ENCODE measurements at regions not wholly inside any gene's neighbourhood (a gene's known extent, or its start where the extent isn't known, plus 50 kb on each side); places are given as distances from the start of the nearest gene placed in this dataset.

DNA sequence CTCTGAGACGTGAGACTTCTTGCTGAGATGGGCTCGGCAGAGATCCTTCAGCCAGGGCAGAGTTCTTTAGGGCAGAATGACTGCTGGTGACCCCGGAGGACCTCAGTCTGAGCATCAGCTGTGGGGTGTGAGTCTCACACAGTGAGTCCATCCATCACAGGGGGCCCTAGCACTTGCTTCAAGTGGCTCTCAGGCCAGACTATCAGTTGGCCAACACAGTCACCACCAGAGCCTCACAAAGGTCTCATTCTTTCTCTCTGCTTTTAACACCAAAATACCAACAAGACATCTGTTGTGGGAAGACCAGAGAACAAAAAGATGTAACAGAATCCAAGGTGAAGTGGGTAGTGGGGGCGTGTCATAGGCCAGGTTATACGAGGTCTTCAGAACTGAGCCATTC lies 345.6 kb upstream of the NRP1 start:
- no peaks in the 10 kb centered on the region for H3K36me3 Mint-ChIP-seq
- peaks cover 5% of the 10 kb centered on the region for H3K9me3 Mint-ChIP-seq
- ATAC-seq (ENCODE audit: low read depth) (no peak), DNase-seq (ENCODE audit: low spot score in 2 of 2) (no peak)
- no peaks in the 10 kb centered on the region for H3K4me1 Mint-ChIP-seq
- H3K27me3 Mint-ChIP-seq = no peaks in the 10 kb centered on the region
- H3K27ac Mint-ChIP-seq = no peak overlapping the region
- no peak overlapping the region for H3K4me3 Mint-ChIP-seq

DNA sequence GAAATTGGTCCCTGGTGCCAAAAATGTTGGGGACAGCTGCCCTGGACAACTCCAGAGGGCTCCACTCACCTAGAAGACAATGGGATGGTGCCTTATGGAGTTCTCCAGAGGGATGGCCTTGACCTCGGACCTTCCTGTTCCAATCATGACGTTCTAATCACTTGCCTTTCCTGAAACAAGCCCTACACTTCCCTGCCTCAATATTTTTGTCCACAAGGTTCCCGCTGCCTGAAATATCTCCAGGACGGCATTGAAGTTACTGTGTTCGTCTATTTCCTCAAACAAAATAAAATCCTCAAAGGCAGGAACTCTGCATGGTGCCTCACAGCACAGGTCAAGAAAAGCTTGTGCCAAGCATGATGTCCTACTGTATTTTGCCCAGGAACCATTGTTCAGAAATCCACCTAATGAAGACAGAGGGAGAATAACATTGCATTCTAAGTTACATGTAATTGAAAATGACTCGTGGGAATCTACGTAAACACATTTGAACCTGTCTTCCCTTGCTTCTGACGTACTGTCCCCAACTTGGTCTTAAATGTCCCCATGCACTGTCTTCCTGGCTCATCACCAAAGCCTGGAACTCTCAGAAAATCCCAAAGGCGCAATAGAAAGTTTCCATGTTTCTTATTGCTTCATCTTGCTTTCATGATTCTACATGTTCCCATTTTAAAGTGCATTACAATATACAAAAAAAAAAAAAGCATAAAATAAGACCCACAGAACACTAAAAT lies 342.3 kb upstream of the NRP1 start:
- Mint-ChIP-seq H3K27ac (no peak overlapping the region), H3K9me3 (peaks cover 5% of the 10 kb centered on the region), H3K36me3 (no peaks in the 10 kb centered on the region), H3K4me3 (no peak overlapping the region), H3K4me1 (no peaks in the 10 kb centered on the region), H3K27me3 (peaks cover 1% of the 10 kb centered on the region)
- no peak for DNase-seq (ENCODE audit: low spot score in 2 of 2)
- ATAC-seq (ENCODE audit: low read depth) = no peak

DNA sequence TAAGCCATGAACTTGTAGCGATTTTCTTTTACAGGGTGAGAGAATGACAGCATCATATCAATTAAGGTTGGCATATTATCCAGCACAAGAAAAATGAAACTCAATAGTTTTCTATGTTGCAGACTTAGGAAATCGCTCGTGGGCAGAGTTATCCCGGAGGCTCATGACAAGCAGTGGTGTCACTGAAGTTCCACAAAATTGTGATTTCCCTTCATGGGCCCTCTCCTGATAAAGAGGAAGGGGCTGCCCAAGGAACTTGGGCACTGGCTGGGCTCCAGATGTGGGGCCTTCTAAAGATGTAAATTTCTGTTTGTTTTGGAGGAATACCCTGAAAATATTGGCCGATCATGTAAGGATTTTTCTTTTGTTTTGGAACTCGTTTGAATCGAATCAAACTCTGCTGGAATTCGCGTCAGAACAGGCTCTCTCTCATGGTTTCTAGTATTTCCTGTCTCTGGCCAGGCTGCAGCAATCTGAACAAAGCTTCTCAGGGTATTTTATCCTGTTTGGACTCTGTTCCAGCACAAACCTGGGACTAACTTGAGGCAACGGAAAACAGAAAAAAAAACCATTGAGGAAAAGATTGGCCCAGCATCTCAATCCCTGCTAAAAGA lies 340.6 kb upstream of the NRP1 start:
- Mint-ChIP-seq H3K4me1 (no peaks in the 10 kb centered on the region), H3K27me3 (peaks cover 1% of the 10 kb centered on the region), H3K36me3 (no peaks in the 10 kb centered on the region), H3K4me3 (no peak overlapping the region), H3K9me3 (peaks cover 5% of the 10 kb centered on the region), H3K27ac (no peak overlapping the region)
- ATAC-seq (ENCODE audit: low read depth) (no peak), DNase-seq (ENCODE audit: low spot score in 2 of 2) (no peak)

DNA sequence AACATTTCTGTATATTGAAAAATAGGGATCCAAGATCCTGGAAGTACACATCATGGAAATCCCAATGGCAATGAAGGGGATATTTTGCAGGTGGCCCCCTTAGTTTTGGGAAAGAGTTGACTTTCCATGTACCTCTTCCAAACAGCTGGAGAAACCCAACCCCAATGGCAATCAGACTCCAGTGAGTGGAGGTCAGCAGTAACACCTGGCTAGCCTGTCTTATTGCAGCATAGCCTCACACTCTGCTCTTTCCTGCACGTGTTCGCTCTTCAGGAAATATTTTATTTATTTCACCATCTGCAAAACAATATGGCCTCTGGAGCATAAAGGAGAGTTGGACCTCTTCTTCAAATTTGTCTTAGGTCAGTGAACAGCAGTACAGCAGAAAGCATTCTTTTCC lies 340.0 kb upstream of the NRP1 start:
- Mint-ChIP-seq H3K4me1 (no peaks in the 10 kb centered on the region), H3K27me3 (peaks cover 1% of the 10 kb centered on the region), H3K4me3 (no peak overlapping the region), H3K36me3 (no peaks in the 10 kb centered on the region), H3K27ac (no peak overlapping the region), H3K9me3 (peaks cover 5% of the 10 kb centered on the region)
- no peak for ATAC-seq (ENCODE audit: low read depth)
- DNase-seq (ENCODE audit: low spot score in 2 of 2) = no peak

DNA sequence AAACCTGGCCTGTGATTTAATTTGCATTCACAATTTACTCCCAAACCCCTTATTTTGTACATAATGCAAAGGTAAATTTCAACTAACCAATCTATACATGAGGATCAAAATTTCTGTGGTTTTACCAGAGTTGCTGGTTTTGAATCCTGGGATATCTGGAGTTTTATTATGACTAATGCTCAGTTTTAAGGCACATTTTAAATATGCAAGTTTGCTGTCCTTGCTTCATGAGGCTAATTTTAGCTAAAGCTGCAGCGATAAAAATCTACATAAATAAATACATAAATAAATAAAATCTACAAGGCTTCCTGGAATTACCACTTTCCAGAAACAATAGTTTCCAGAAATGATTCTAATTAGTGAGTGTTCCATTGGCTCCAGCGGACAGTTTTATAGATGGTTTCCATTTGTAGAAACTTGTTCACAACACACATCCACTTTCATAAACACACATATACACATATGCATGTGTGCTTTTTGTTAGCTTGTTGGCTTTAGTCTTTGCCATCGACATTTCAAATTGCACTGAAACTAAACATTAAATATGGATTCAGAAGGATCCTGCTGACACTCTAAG lies 339.5 kb upstream of the NRP1 start:
- Mint-ChIP-seq H3K27ac (no peak overlapping the region), H3K27me3 (peaks cover 1% of the 10 kb centered on the region), H3K9me3 (peaks cover 5% of the 10 kb centered on the region), H3K4me1 (no peaks in the 10 kb centered on the region), H3K36me3 (no peaks in the 10 kb centered on the region), H3K4me3 (no peak overlapping the region)
- DNase-seq (ENCODE audit: low spot score in 2 of 2) (no peak), ATAC-seq (ENCODE audit: low read depth) (no peak)

DNA sequence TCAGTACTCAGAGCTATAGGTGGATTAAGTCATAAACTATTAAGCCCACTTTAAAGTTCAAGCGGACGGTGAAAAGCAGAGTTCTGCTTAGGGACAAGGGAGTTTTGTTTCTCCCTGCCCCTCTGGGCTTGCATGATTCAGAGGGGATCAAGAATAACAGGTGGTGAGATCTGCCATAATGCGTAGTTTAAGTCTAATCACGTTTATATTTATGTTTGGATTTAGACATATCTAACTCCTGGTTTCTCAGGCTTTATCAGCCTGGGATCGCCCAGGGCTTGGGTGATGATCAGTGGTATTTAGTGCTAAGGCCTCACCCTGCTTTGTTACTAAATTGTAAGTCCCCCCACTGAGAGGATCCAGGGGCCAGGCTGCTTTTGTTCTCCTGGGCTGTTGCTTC lies 335.4 kb upstream of the NRP1 start:
- ATAC-seq (ENCODE audit: low read depth) (no peak), DNase-seq (ENCODE audit: low spot score in 2 of 2) (no peak)
- Mint-ChIP-seq H3K9me3 (peaks cover 2% of the 10 kb centered on the region), H3K27ac (no peak overlapping the region), H3K27me3 (peaks cover 1% of the 10 kb centered on the region), H3K4me3 (no peak overlapping the region), H3K36me3 (no peaks in the 10 kb centered on the region), H3K4me1 (no peaks in the 10 kb centered on the region)

DNA sequence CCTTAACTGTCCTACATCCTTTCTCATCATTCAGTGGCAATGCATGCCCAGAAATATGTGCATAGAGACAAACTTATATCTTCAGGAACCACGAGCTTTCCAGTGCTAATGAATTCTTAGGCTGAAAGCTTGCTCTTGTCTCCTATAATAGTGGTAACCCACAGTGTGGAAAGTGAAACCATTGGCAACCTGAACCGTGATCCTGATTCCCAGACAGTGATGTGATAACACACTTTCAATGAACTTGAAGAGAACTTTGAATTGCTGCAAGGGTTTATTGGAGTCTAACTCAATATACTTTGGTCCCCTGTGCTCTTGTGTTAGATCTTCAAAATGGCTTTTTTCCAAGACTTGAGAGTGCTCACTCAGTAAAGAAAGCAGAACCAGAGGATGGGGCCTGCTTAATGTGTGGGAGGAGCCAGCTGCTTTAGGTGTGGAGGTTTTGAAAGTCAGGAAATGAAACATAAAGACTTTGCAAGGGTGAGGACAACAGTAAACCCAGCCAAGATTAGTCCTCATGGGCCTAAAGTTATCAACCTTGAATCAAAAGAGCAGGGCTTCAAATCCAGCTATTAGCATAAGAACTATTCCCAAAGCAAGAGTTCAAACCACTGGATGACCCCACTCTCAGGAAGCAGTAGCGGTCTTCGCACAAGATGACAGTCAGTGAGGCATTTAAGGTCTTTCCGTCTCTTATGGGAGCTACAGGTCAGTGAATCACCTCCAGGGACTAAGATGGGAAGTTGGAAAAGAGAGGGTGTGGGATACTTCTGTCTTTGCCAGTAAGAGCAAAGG lies 332.4 kb upstream of the NRP1 start:
- Mint-ChIP-seq H3K27ac (no peak overlapping the region), H3K27me3 (peaks cover 3% of the 10 kb centered on the region), H3K4me1 (peaks cover 2% of the 10 kb centered on the region), H3K36me3 (no peaks in the 10 kb centered on the region), H3K4me3 (no peak overlapping the region), H3K9me3 (peaks cover 3% of the 10 kb centered on the region)
- no peak for DNase-seq (ENCODE audit: low spot score in 2 of 2)
- no peak for ATAC-seq (ENCODE audit: low read depth)

DNA sequence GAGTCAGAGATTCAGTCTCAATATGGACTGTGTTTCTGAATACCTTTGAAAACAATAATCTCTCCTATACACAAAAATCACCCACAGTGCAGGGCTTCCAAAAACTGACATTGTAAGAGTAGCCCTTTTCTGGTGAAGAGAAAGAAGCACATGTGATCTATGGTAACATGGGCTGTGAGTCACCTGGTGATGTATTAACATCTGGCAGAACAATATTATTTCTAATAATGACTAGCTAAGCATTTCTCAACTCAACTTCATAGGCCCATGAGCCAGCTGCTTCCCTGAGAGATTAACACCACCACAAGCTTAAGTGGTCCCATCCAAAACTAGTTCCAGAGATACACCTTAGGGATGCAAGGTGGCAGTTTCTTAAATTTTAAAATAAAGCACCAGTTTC lies 331.0 kb upstream of the NRP1 start:
- no peak overlapping the region for H3K4me3 Mint-ChIP-seq
- no peak overlapping the region for H3K27ac Mint-ChIP-seq
- DNase-seq (ENCODE audit: low spot score in 2 of 2) (no peak), ATAC-seq (ENCODE audit: low read depth) (no peak)
- no peaks in the 10 kb centered on the region for H3K36me3 Mint-ChIP-seq
- H3K9me3 Mint-ChIP-seq = peaks cover 4% of the 10 kb centered on the region
- H3K4me1 Mint-ChIP-seq = peaks cover 2% of the 10 kb centered on the region
- peaks cover 4% of the 10 kb centered on the region for H3K27me3 Mint-ChIP-seq

DNA sequence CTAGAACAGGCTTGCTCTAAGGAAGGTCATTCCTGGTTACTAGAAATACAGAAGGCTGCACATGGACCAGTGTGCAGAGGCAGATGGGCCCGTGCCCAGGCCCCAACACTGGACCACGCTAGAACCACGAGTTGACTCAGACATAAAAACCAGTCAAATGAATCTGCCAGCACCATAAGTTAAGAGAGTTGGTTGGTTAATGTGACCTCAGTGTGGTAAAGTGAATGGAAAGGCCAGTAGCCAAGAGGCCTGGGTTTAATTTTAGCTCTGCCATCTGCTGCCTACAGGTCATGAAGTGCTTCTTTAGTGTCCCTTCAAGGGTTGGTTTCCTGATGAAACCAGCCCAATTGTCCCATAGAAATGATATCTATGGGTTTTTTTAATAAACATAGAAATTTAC lies 329.6 kb upstream of the NRP1 start:
- Mint-ChIP-seq H3K4me1 (peaks cover 2% of the 10 kb centered on the region), H3K27ac (no peak overlapping the region), H3K36me3 (no peaks in the 10 kb centered on the region), H3K4me3 (no peak overlapping the region), H3K27me3 (peaks cover 5% of the 10 kb centered on the region), H3K9me3 (peaks cover 5% of the 10 kb centered on the region)
- DNase-seq (ENCODE audit: low spot score in 2 of 2) = no peak
- ATAC-seq (ENCODE audit: low read depth) = no peak

DNA sequence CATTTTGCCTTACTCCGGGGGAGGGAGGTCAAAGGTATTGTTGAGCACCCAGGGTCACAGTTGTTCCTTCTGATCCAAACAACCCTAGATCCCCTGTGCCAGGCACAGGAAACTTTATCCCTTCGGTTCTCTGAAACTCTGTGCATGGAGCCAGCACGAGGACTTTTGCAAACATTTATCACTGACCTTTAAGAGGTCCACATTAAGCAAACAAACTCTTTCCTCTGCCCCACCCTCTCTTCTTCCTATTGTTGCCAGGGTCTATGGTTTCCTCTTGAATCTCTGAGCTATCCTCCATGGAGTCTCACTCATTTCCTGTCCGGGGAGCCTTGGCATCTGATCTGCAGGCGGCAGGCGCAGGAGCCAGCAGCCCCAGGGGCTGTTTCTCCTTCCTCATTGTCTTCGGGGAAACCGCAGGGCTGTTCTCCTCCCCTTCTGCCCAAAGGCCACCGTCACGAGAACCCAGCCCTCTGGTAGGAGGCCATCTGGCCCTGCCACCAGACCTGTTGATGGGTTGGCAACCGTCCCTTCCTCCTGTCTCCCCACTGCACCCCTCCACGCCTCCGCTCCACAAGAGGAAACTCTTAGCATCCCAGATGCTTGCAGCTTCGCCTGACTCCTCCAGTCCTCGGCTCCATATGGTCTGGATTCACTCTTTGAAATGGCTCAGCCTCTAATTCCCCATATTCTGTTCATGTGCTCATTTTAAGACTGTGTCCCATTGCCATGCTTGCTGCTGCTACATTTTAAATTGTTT lies 327.3 kb upstream of the NRP1 start:
- peaks cover 3% of the 10 kb centered on the region for H3K9me3 Mint-ChIP-seq
- peaks cover 5% of the 10 kb centered on the region for H3K27me3 Mint-ChIP-seq
- H3K4me3 Mint-ChIP-seq = no peak overlapping the region
- H3K4me1 Mint-ChIP-seq = peaks cover 2% of the 10 kb centered on the region
- H3K36me3 Mint-ChIP-seq = no peaks in the 10 kb centered on the region
- no peak overlapping the region for H3K27ac Mint-ChIP-seq
- DNase-seq (ENCODE audit: low spot score in 2 of 2) = no peak
- ATAC-seq (ENCODE audit: low read depth) = no peak

DNA sequence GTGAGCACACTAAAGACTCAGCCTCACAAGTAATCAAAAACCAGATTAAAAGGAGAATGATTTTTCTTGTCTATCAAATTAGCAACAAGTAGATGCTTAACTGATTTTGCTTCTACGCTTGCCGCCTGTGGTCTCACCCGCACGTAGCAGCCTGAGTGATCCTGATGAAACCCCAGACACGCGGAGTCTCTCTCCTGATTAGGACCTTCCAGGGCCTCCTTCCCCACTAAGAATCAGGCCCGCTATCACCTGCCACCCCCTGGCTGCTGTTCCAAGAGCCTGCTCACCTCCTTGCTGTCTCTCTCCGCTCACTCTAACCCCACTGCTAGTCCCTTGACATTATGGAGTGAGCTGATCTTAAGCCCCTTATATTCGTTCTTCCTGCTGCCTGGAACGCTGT lies 325.9 kb upstream of the NRP1 start:
- no peaks in the 10 kb centered on the region for H3K36me3 Mint-ChIP-seq
- no peak overlapping the region for H3K27ac Mint-ChIP-seq
- H3K4me1 Mint-ChIP-seq = peaks cover 2% of the 10 kb centered on the region
- ATAC-seq (ENCODE audit: low read depth) (no peak), DNase-seq (ENCODE audit: low spot score in 2 of 2) (no peak)
- H3K4me3 Mint-ChIP-seq = no peak overlapping the region
- peaks cover 5% of the 10 kb centered on the region for H3K27me3 Mint-ChIP-seq
- H3K9me3 Mint-ChIP-seq = peaks cover 3% of the 10 kb centered on the region

DNA sequence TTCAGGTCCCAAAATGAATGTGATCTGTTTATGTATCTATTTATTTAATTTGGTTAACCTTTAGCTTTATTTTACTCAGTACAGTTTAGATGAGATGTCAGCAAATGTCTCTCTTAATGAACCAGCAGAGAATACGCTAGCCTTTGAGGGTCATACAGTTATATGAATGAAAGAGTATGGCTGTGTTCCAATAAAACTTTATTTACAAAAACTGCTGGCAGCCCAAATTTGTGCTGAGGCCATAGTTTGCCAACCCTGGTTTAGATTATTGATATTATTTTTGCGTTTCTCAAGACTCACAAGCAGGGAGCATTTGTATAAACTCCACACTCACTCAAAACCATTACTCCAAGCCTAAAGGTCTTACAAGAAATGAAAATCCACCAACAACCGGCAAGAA lies 323.4 kb upstream of the NRP1 start:
- Mint-ChIP-seq H3K36me3 (no peaks in the 10 kb centered on the region), H3K9me3 (peaks cover 7% of the 10 kb centered on the region), H3K27me3 (peaks cover 5% of the 10 kb centered on the region), H3K4me1 (peaks cover 2% of the 10 kb centered on the region), H3K4me3 (no peak overlapping the region), H3K27ac (no peak overlapping the region)
- ATAC-seq (ENCODE audit: low read depth) (no peak), DNase-seq (ENCODE audit: low spot score in 2 of 2) (no peak)

DNA sequence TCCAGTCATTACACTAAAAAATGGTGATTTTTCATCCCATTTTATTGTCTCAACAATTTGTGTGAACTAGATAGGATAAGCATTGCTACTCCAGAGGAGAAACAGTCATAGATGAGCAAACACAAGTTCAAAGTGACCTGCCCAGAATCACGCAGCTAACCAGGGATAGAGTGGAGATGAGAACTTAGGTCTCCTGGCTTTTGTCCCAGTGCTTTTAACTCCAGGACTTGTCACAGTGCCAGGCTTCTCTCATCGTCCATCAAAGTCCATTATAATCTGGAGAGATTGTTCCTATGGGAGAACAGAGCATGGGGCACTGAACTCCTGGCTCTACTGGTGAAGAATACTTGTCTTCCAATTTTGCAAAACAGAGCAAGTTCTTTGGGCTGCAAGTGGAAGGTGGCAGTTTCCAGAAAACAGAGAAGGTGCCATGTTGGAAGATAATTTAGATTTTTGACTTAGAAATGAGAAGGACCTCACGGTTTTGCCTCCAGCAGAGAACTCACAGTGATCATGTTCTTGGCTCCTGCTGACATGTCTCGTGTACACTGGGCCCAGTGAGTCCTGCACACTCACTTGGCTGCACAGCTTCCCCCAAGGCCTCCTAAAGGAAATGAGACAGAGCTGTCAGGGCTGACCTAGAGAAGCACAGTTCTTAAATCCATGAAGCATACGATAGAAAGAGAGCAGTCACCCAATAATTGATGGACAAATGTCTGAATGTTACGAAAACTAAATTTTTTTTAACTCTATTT lies 322.9 kb upstream of the NRP1 start:
- H3K9me3 Mint-ChIP-seq = peaks cover 8% of the 10 kb centered on the region
- H3K4me1 Mint-ChIP-seq = peaks cover 2% of the 10 kb centered on the region
- no peak for DNase-seq (ENCODE audit: low spot score in 2 of 2)
- peaks cover 2% of the 10 kb centered on the region for H3K27me3 Mint-ChIP-seq
- no peak overlapping the region for H3K27ac Mint-ChIP-seq
- no peak for ATAC-seq (ENCODE audit: low read depth)
- no peak overlapping the region for H3K4me3 Mint-ChIP-seq
- no peaks in the 10 kb centered on the region for H3K36me3 Mint-ChIP-seq
